Endodermal cell (in vitro differentiated cells): ENCODE measurements at regions not wholly inside any gene's neighbourhood (a gene's known extent, or its start where the extent isn't known, plus 50 kb on each side); places are given as distances from the start of the nearest gene placed in this dataset.
A peak's percentile ranks its signal among the peaks of the same experiment; 100 is the strongest.

ENCODE experiments used
- DNase-seq: peaks from one replicate; pipeline ENCODE4 v3.0.0-alpha.2; 2017
- H3K27ac ChIP-seq: 2 replicates; pipeline ENCODE4 v1.5.1; 2013; ENCODE audit warnings: mild to moderate bottlenecking, low read depth, low read length, moderate library complexity
- H3K27me3 ChIP-seq: 2 replicates; pipeline ENCODE4 v1.6.1; 2013; ENCODE audit warnings: mild to moderate bottlenecking, low read length, moderate library complexity; ENCODE audit not compliant: insufficient read depth, control insufficient read depth, poor library complexity, severe bottlenecking
- H3K36me3 ChIP-seq: 2 replicates; pipeline ENCODE4 v1.7.0; 2013; ENCODE audit warnings: mild to moderate bottlenecking, low read length, moderate library complexity; ENCODE audit not compliant: control insufficient read depth, insufficient read depth
- H3K4me1 ChIP-seq: one replicate; pipeline ENCODE4 v1.7.0; 2013; ENCODE audit warnings: low read length; ENCODE audit not compliant: control insufficient read depth, insufficient read depth
- H3K4me3 ChIP-seq: 2 replicates; pipeline ENCODE4 v1.5.1; 2013; ENCODE audit warnings: mild to moderate bottlenecking, low read length, moderate library complexity
- H3K9ac ChIP-seq: 2 replicates; pipeline ENCODE4 v1.6.1; 2013; ENCODE audit warnings: mild to moderate bottlenecking, low read length, moderate library complexity; ENCODE audit not compliant: poor library complexity, severe bottlenecking; ENCODE audit errors: extremely low read depth
- H3K9me3 ChIP-seq: 2 replicates; pipeline ENCODE4 v1.6.1; 2013; ENCODE audit warnings: mild to moderate bottlenecking, low read length, moderate library complexity; ENCODE audit not compliant: control insufficient read depth
- H3K27ac Mint-ChIP-seq: 2 replicates; pipeline ENCODE4 v1.8.0; 2020; ENCODE audit warnings: mixed read lengths
- H3K27me3 Mint-ChIP-seq: 2 replicates; pipeline ENCODE4 v1.8.0; 2021; ENCODE audit warnings: mild to moderate bottlenecking, mixed read lengths; ENCODE audit not compliant: insufficient read depth
- H3K36me3 Mint-ChIP-seq: 2 replicates; pipeline ENCODE4 v1.8.0; 2020; ENCODE audit warnings: low read depth, mixed read lengths
- H3K4me1 Mint-ChIP-seq: 2 replicates; pipeline ENCODE4 v1.8.0; 2020; ENCODE audit warnings: mixed read lengths
- H3K4me3 Mint-ChIP-seq: 2 replicates; pipeline ENCODE4 v1.8.0; 2020; ENCODE audit warnings: mild to moderate bottlenecking, moderate library complexity, mixed read lengths
- H3K9me3 Mint-ChIP-seq: 2 replicates; pipeline ENCODE4 v1.8.0; 2020; ENCODE audit warnings: mild to moderate bottlenecking, mixed read lengths
- WGBS, 2 experiments: methylation state at CpG; one replicate each; pipeline versions ENCODE4 v1.1.5 to v1.1.7; 2013; ENCODE audit warnings: missing lambda C conversion rate in 2 of 2, mixed read lengths in 1 of 2; ENCODE audit not compliant: insufficient coverage in 1 of 2, insufficient read length in 1 of 2; 5-methylcytosine and 5-hydroxymethylcytosine counted together
- TF ChIP-seq, protein P1 (sequence below): fragments of 200-600 bp; sonication (generic); conservative IDR thresholded peaks from 2 replicates; pipeline ENCODE4 v1.5.0; 2021; ENCODE audit warnings: antibody characterized with exemption, mild to moderate bottlenecking

DNA sequence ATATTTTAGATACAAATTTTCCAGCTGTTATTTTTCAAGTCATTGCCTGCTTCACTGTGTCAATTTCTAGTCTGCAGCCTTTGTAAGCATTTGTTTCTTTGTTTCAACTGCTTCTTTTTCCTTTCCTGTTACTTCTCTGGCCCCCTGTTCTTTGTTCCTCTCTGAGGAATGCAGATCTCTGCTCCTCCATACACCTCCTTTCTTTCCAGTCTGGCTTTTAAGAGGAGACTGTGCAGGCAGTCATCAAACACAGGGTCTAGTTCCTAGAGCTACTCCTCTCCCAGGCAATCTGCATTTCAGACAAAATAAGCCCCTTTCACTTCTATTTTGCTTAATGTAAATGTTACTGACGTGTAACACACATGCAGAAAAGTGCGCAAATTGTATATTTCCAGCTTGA is 502.9 kb downstream of the PDCD6IP start:
- no peak overlapping the region for H3K27ac Mint-ChIP-seq
- H3K36me3 ChIP-seq = no peaks in the 10 kb centered on the region
- no peak overlapping the region for H3K4me3 ChIP-seq
- no peaks in the 10 kb centered on the region for H3K9me3 ChIP-seq
- TF ChIP-seq, protein P1, sequence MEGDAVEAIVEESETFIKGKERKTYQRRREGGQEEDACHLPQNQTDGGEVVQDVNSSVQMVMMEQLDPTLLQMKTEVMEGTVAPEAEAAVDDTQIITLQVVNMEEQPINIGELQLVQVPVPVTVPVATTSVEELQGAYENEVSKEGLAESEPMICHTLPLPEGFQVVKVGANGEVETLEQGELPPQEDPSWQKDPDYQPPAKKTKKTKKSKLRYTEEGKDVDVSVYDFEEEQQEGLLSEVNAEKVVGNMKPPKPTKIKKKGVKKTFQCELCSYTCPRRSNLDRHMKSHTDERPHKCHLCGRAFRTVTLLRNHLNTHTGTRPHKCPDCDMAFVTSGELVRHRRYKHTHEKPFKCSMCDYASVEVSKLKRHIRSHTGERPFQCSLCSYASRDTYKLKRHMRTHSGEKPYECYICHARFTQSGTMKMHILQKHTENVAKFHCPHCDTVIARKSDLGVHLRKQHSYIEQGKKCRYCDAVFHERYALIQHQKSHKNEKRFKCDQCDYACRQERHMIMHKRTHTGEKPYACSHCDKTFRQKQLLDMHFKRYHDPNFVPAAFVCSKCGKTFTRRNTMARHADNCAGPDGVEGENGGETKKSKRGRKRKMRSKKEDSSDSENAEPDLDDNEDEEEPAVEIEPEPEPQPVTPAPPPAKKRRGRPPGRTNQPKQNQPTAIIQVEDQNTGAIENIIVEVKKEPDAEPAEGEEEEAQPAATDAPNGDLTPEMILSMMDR = no peak
- H3K27me3 Mint-ChIP-seq = peaks cover 44% of the 10 kb centered on the region
- WGBS, 2 experiments = 94 to 96% methylated on average over 2 of the region's 2 CpGs
- H3K27me3 ChIP-seq = no peaks in the 10 kb centered on the region
- H3K27ac ChIP-seq = peak overlapping the region; percentile 5
- H3K4me1 ChIP-seq = no peaks in the 10 kb centered on the region
- H3K9me3 Mint-ChIP-seq = peaks cover 4% of the 10 kb centered on the region
- H3K4me3 Mint-ChIP-seq = no peak overlapping the region
- peaks cover 21% of the 10 kb centered on the region for H3K4me1 Mint-ChIP-seq
- DNase-seq = no peak
- no peak overlapping the region for H3K9ac ChIP-seq
- no peaks in the 10 kb centered on the region for H3K36me3 Mint-ChIP-seq

- H3K27me3 ChIP-seq = no peaks in the 10 kb centered on the region
- H3K27ac ChIP-seq = no peak overlapping the region
- Mint-ChIP-seq H3K27ac (no peak overlapping the region), H3K27me3 (peaks cover 25% of the 10 kb centered on the region), H3K4me3 (no peak overlapping the region), H3K4me1 (peaks cover 21% of the 10 kb centered on the region), H3K9me3 (peaks cover 12% of the 10 kb centered on the region), H3K36me3 (no peaks in the 10 kb centered on the region)
- no peak overlapping the region for H3K4me3 ChIP-seq
- no peaks in the 10 kb centered on the region for H3K9me3 ChIP-seq
- H3K36me3 ChIP-seq = no peaks in the 10 kb centered on the region
- TF ChIP-seq, protein P1 = no peak
- H3K4me1 ChIP-seq = no peaks in the 10 kb centered on the region
- DNase-seq = no peak
- WGBS, 2 experiments = 89 to 95% methylated on average over 5 to 6 of the region's 6 CpGs
- H3K9ac ChIP-seq = no peak overlapping the region
Observed at GRCh38 chr3:34305266-34305665, 506.8 kb downstream of the PDCD6IP start.

DNA sequence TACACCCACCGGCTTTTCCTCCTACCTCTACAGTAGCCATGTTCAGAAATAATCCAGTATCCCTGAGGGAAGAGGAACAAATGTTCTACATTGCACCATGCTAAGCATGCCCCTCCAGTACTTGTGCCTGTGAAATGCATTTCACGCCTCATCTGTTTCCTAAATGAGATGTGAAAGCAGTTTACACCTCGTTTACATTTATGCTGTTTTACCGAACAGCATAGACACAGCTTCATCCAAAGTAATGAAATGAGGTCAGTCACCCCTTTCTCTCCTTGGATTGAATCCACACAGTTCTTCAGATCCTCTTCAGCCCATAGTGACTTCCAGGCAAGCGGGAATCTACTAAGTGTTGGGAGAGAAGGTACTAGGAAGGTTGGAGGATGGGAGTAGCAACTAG is 514.3 kb downstream of the PDCD6IP start:
- no peaks in the 10 kb centered on the region for H3K27me3 ChIP-seq
- WGBS, 2 experiments = 67 to 74% methylated on average over 4 to 5 of the region's 5 CpGs
- no peak overlapping the region for H3K9ac ChIP-seq
- H3K36me3 ChIP-seq = no peaks in the 10 kb centered on the region
- H3K9me3 ChIP-seq = peaks cover 8% of the 10 kb centered on the region
- H3K9me3 Mint-ChIP-seq = peaks cover 19% of the 10 kb centered on the region
- TF ChIP-seq, protein P1 = no peak
- H3K4me3 Mint-ChIP-seq = no peak overlapping the region
- no peak overlapping the region for H3K4me3 ChIP-seq
- H3K4me1 Mint-ChIP-seq = peaks cover 9% of the 10 kb centered on the region
- DNase-seq = peak; percentile 74
- H3K27ac Mint-ChIP-seq = no peak overlapping the region
- H3K27me3 Mint-ChIP-seq = no peaks in the 10 kb centered on the region
- no peaks in the 10 kb centered on the region for H3K4me1 ChIP-seq
- H3K36me3 Mint-ChIP-seq = no peaks in the 10 kb centered on the region
- no peak overlapping the region for H3K27ac ChIP-seq
